ENCODE measurements at regions not wholly inside any gene's neighbourhood (a gene's known extent, or its start where the extent isn't known, plus 50 kb on each side); places are given as distances from the start of the nearest gene placed in this dataset.

- no peak for TF ChIP-seq REST (IDR thresholded peaks at IDR 0.05; ENCODE audit: low read depth)
- no peak for TF ChIP-seq YY1 (IDR thresholded peaks at IDR 0.05; ENCODE audit: low read depth)
- no peak for TF ChIP-seq CEBPB (IDR thresholded peaks at IDR 0.05)
- peak; percentile 58; the same call in 1 of the 2 replicates for TF ChIP-seq RAD21 (IDR thresholded peaks at IDR 0.05; ENCODE audit: low read depth)
- no peak for TF ChIP-seq USF1 (IDR thresholded peaks at IDR 0.05)
- TF ChIP-seq EGR1 (IDR thresholded peaks at IDR 0.05): no peak
- no peak for TF ChIP-seq EP300 (IDR thresholded peaks at IDR 0.05; ENCODE audit: borderline replicate concordance)
- TF ChIP-seq TAF1 (IDR thresholded peaks at IDR 0.05; ENCODE audit: low read depth): no peak
Measured at GRCh38 chr7:64098-64915, 128.1 kb upstream of the FAM20C start.
